Middle frontal gyrus (tissue), 1 donor: ENCODE measurements at regions not wholly inside any gene's neighbourhood (a gene's known extent, or its start where the extent isn't known, plus 50 kb on each side); places are given as distances from the start of the nearest gene placed in this dataset.
A peak's percentile ranks its signal among the peaks of the same experiment; 100 is the strongest.

Experiments
- DNase-seq: peaks from one replicate; pipeline ENCODE4 v3.0.0-alpha.2; 2015; ENCODE audit warnings: low spot score; ENCODE audit errors: extremely low spot score

- no peak for DNase-seq
These were observed 219.0 kb upstream of the EDIL3 start for GRCh38 chr5:84603568-84604185.

- no peak for DNase-seq
These were observed 217.7 kb upstream of the EDIL3 start for GRCh38 chr5:84602371-84602771.

- no peak for DNase-seq
These were observed 215.3 kb upstream of the EDIL3 start for GRCh38 chr5:84599964-84600363.

GRCh38 chr5:84597904-84598303 is 213.2 kb upstream of the EDIL3 start:
- DNase-seq: no peak

GRCh38 chr5:84590629-84591028 is 205.9 kb upstream of the EDIL3 start:
- no peak for DNase-seq

GRCh38 chr5:84589926-84590325 is 205.2 kb upstream of the EDIL3 start:
- no peak for DNase-seq

GRCh38 chr5:84585218-84585617 is 200.5 kb upstream of the EDIL3 start:
- no peak for DNase-seq

- DNase-seq: no peak
These were observed 193.5 kb upstream of the EDIL3 start for GRCh38 chr5:84578226-84578625.

GRCh38 chr5:84573017-84573712 is 188.5 kb upstream of the EDIL3 start:
- no peak for DNase-seq

- no peak for DNase-seq
These were observed 184.6 kb upstream of the EDIL3 start for GRCh38 chr5:84569307-84569706.

- no peak for DNase-seq
These were observed 183.5 kb upstream of the EDIL3 start for GRCh38 chr5:84568171-84568570.

- DNase-seq: no peak
These were observed 181.2 kb upstream of the EDIL3 start for GRCh38 chr5:84565866-84566265.

GRCh38 chr5:84564321-84565075 is 179.8 kb upstream of the EDIL3 start:
- peak; percentile 69 for DNase-seq

- no peak for DNase-seq
These were observed 165.5 kb upstream of the EDIL3 start for GRCh38 chr5:84550222-84550621.

- DNase-seq: no peak
These were observed 164.4 kb upstream of the EDIL3 start for GRCh38 chr5:84549054-84549453.

- no peak for DNase-seq
These were observed 162.0 kb upstream of the EDIL3 start for GRCh38 chr5:84546686-84547085.

- no peak for DNase-seq
These were observed 152.1 kb upstream of the EDIL3 start for GRCh38 chr5:84536797-84537196.

GRCh38 chr5:84535281-84535680 is 150.6 kb upstream of the EDIL3 start:
- DNase-seq: no peak

GRCh38 chr5:84524491-84524890 is 139.8 kb upstream of the EDIL3 start:
- DNase-seq: no peak

- DNase-seq: no peak
These were observed 134.2 kb upstream of the EDIL3 start for GRCh38 chr5:84518862-84519261.

GRCh38 chr5:84518370-84518769 is 133.7 kb upstream of the EDIL3 start:
- DNase-seq: no peak

- DNase-seq: no peak
These were observed 121.9 kb upstream of the EDIL3 start for GRCh38 chr5:84506625-84507024.

GRCh38 chr5:84494453-84494852 is 109.8 kb upstream of the EDIL3 start:
- DNase-seq: no peak
